ENCODE measurements at regions not wholly inside any gene's neighbourhood (a gene's known extent, or its start where the extent isn't known, plus 50 kb on each side); places are given as distances from the start of the nearest gene placed in this dataset.
"Not testable (repeated sequence)": the region's sequence is repeated elsewhere in the genome, so short reads cannot be mapped to it uniquely, and the experiment has no call there.

GRCh38 chr3:115293321-115293720 is 146.2 kb upstream of the ZBTB20 start:
- Histone ChIP-seq H3K27me3 (replicated peaks; ENCODE audit: control insufficient read depth, insufficient read depth, low read length) (no peaks in the 10 kb centered on the region), H3K4me1 (no peaks in the 10 kb centered on the region), H3K9me3 (no peaks in the 10 kb centered on the region), H3K4me3 (ENCODE audit: low read depth, low read length) (no peak overlapping the region), H3K36me3 (ENCODE audit: control insufficient read depth, insufficient read depth, low read length) (no peaks in the 10 kb centered on the region)
- ChIA-PET CTCF (no interaction called here), POLR2A (no interaction called here)
- DNase-seq = no peak
- intact Hi-C loops (cut with micrococcal nuclease; ENCODE audit: unreplicated experiment) = no loop called here
- no peaks in the 10 kb centered on the region for H3K9me3 Mint-ChIP-seq (ENCODE audit: unreplicated experiment)
- BruUV-seq (replicated peaks) = no TSS peak
- H3K36me3 Mint-ChIP-seq (ENCODE audit: insufficient read depth, unreplicated experiment) = no peaks in the 10 kb centered on the region
- H3K4me3 Mint-ChIP-seq (ENCODE audit: unreplicated experiment) = no peak overlapping the region
- TF ChIP-seq CTCF (IDR thresholded peaks at IDR 0.05; ENCODE audit: insufficient read depth in 1 of 2, low read depth in 1 of 2, low read length in 1 of 2, severe bottlenecking in 1 of 2, unreplicated experiment in 1 of 2) = no peak
- H3K27me3 Mint-ChIP-seq (ENCODE audit: insufficient read depth, unreplicated experiment) = peaks cover 7% of the 10 kb centered on the region
- H3K4me1 Mint-ChIP-seq (ENCODE audit: low read depth, unreplicated experiment) = no peaks in the 10 kb centered on the region
- H3K27ac Mint-ChIP-seq (ENCODE audit: unreplicated experiment) = no peak overlapping the region

GRCh38 chr3:115301364-115301860 is 154.3 kb upstream of the ZBTB20 start:
- Mint-ChIP-seq H3K9me3 (ENCODE audit: unreplicated experiment) (no peaks in the 10 kb centered on the region), H3K4me3 (ENCODE audit: unreplicated experiment) (no peak overlapping the region), H3K4me1 (ENCODE audit: low read depth, unreplicated experiment) (no peaks in the 10 kb centered on the region), H3K27ac (ENCODE audit: unreplicated experiment) (no peak overlapping the region), H3K27me3 (ENCODE audit: insufficient read depth, unreplicated experiment) (peaks cover under 1% of the 10 kb centered on the region), H3K36me3 (ENCODE audit: insufficient read depth, unreplicated experiment) (no peaks in the 10 kb centered on the region)
- no TSS peak for BruUV-seq (replicated peaks)
- ChIA-PET POLR2A (no interaction called here), CTCF (no interaction called here)
- DNase-seq = no peak
- Histone ChIP-seq H3K27me3 (replicated peaks; ENCODE audit: control insufficient read depth, insufficient read depth, low read length) (no peaks in the 10 kb centered on the region), H3K9me3 (no peaks in the 10 kb centered on the region), H3K4me3 (ENCODE audit: low read depth, low read length) (no peak overlapping the region), H3K4me1 (no peaks in the 10 kb centered on the region), H3K36me3 (ENCODE audit: control insufficient read depth, insufficient read depth, low read length) (no peaks in the 10 kb centered on the region)
- intact Hi-C loops (cut with micrococcal nuclease; ENCODE audit: unreplicated experiment) = no loop called here
- no peak for TF ChIP-seq CTCF (IDR thresholded peaks at IDR 0.05; ENCODE audit: insufficient read depth in 1 of 2, low read depth in 1 of 2, low read length in 1 of 2, severe bottlenecking in 1 of 2, unreplicated experiment in 1 of 2)

GRCh38 chr3:115317953-115318352 is 170.9 kb upstream of the ZBTB20 start:
- H3K4me3 Mint-ChIP-seq (ENCODE audit: unreplicated experiment); BruUV-seq (replicated peaks); H3K27ac Mint-ChIP-seq (ENCODE audit: unreplicated experiment): not testable (repeated sequence)

GRCh38 chr3:115321400-115321805 is 174.3 kb upstream of the ZBTB20 start:
- H3K36me3 ChIP-seq (ENCODE audit: control insufficient read depth, insufficient read depth, low read length) = no peaks in the 10 kb centered on the region
- no peaks in the 10 kb centered on the region for H3K27me3 ChIP-seq (replicated peaks; ENCODE audit: control insufficient read depth, insufficient read depth, low read length)
- no peak for TF ChIP-seq CTCF (IDR thresholded peaks at IDR 0.05; ENCODE audit: insufficient read depth in 1 of 2, low read depth in 1 of 2, low read length in 1 of 2, severe bottlenecking in 1 of 2, unreplicated experiment in 1 of 2)
- H3K9me3 ChIP-seq = no peaks in the 10 kb centered on the region
- Mint-ChIP-seq H3K27me3 (ENCODE audit: insufficient read depth, unreplicated experiment) (peaks cover 2% of the 10 kb centered on the region), H3K4me3 (ENCODE audit: unreplicated experiment) (no peak overlapping the region), H3K27ac (ENCODE audit: unreplicated experiment) (no peak overlapping the region), H3K36me3 (ENCODE audit: insufficient read depth, unreplicated experiment) (no peaks in the 10 kb centered on the region), H3K9me3 (ENCODE audit: unreplicated experiment) (no peaks in the 10 kb centered on the region), H3K4me1 (ENCODE audit: low read depth, unreplicated experiment) (no peaks in the 10 kb centered on the region)
- intact Hi-C loops (cut with micrococcal nuclease; ENCODE audit: unreplicated experiment) = no loop called here
- BruUV-seq (replicated peaks) = no TSS peak
- POLR2A ChIA-PET = no interaction called here
- H3K4me3 ChIP-seq (ENCODE audit: low read depth, low read length) = no peak overlapping the region
- CTCF ChIA-PET = no interaction called here
- DNase-seq = no peak
- no peaks in the 10 kb centered on the region for H3K4me1 ChIP-seq

More at GRCh38 chr3:115317953-115318352, 170.9 kb upstream of the ZBTB20 start:
- H3K4me1 Mint-ChIP-seq (ENCODE audit: low read depth, unreplicated experiment); intact Hi-C loops (cut with micrococcal nuclease; ENCODE audit: unreplicated experiment); DNase-seq; POLR2A ChIA-PET; H3K9me3 ChIP-seq; H3K27me3 ChIP-seq (replicated peaks; ENCODE audit: control insufficient read depth, insufficient read depth, low read length); H3K27me3 Mint-ChIP-seq (ENCODE audit: insufficient read depth, unreplicated experiment); CTCF ChIA-PET; H3K36me3 Mint-ChIP-seq (ENCODE audit: insufficient read depth, unreplicated experiment); H3K36me3 ChIP-seq (ENCODE audit: control insufficient read depth, insufficient read depth, low read length); H3K4me1 ChIP-seq; H3K9me3 Mint-ChIP-seq (ENCODE audit: unreplicated experiment); H3K4me3 ChIP-seq (ENCODE audit: low read depth, low read length): not testable (repeated sequence)
